C4-2B (cell line): ENCODE measurements at regions not wholly inside any gene's neighbourhood (a gene's known extent, or its start where the extent isn't known, plus 50 kb on each side); places are given as distances from the start of the nearest gene placed in this dataset.

Experiments used
- ZFX ChIP-seq: fragments of 450-650 bp; IDR thresholded peaks from 2 replicates; pipeline ENCODE4 v1.6.1; 2017
- TF ChIP-seq, protein P1 (sequence below): fragments of 450-650 bp; conservative IDR thresholded peaks from 2 replicates; pipeline ENCODE4 v1.5.1; 2017; ENCODE audit warnings: mild to moderate bottlenecking

DNA sequence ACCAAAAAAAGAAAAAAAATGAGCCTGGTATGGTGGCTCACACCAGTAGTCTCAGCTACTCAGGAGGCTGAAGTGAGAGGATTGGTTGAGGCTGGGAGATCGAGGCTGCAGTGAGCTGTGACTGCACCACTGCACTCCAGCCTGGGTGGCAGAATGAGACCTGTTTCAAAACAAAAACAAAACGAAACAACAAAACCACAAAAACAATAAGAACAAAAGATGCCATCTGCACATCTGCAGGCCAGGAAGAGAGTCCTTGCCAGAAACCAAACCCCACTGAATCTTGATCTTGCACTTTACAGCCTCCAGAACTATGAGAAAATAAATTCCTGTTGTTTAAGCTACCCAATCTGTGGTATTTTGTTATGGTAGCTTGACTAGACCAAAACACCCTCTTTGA, 207.7 kb downstream of the YTHDC2 start:
- TF ChIP-seq, protein P1, sequence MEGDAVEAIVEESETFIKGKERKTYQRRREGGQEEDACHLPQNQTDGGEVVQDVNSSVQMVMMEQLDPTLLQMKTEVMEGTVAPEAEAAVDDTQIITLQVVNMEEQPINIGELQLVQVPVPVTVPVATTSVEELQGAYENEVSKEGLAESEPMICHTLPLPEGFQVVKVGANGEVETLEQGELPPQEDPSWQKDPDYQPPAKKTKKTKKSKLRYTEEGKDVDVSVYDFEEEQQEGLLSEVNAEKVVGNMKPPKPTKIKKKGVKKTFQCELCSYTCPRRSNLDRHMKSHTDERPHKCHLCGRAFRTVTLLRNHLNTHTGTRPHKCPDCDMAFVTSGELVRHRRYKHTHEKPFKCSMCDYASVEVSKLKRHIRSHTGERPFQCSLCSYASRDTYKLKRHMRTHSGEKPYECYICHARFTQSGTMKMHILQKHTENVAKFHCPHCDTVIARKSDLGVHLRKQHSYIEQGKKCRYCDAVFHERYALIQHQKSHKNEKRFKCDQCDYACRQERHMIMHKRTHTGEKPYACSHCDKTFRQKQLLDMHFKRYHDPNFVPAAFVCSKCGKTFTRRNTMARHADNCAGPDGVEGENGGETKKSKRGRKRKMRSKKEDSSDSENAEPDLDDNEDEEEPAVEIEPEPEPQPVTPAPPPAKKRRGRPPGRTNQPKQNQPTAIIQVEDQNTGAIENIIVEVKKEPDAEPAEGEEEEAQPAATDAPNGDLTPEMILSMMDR: no peak
- no peak for TF ChIP-seq ZFX
